HG02852 (cell line): ENCODE measurements at regions not wholly inside any gene's neighbourhood (a gene's known extent, or its start where the extent isn't known, plus 50 kb on each side); places are given as distances from the start of the nearest gene placed in this dataset.
"Not testable (repeated sequence)": the region's sequence is repeated elsewhere in the genome, so short reads cannot be mapped to it uniquely, and the experiment has no call there.

Experiments
- ATAC-seq: cut with Tn5 transposase; IDR thresholded peaks from one replicate; pipeline ENCODE4 v1.9.1; 2021; ENCODE audit warnings: mild to moderate bottlenecking, moderate library complexity; ENCODE audit not compliant: unreplicated experiment

DNA sequence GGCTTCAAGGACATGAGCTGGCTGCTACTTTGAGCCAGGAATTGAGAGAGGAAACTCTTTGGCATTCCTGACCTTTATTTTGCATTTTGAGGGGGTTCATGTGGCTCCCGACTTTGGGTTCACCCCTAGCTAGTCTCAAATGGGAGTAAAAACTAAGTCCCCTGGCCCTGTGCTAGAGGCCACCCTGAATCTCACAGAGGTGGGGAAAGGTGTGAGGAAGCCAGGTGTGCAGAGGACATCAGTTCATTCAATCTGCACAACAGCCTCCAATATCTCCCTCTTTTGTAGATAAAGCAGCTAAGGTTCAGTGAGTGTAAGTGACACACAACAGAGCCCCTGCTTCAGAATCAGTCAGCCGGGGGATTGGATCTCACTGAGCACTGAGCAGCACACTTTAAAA is 325.7 kb downstream of the DCDC2C start:
- no peak for ATAC-seq

DNA sequence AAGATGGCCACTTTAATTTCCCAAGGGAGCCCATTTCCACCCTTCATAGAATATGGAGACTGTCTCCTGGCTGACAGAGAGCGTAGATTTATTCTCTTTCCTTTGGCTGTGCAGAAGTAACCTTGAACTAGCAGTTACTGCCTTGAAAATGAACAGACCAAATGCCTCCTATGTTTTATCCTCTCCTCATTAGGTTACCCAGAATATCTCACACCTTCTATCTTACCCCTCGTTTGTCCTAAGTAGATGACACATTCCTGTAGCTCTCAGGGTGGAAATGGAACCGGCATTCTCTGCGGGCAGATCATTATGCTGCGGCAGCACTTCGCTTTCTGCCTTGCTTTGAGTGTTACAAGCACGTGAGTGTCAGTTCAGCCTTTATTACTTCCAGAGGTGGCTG is 336.5 kb downstream of the DCDC2C start:
- no peak for ATAC-seq

DNA sequence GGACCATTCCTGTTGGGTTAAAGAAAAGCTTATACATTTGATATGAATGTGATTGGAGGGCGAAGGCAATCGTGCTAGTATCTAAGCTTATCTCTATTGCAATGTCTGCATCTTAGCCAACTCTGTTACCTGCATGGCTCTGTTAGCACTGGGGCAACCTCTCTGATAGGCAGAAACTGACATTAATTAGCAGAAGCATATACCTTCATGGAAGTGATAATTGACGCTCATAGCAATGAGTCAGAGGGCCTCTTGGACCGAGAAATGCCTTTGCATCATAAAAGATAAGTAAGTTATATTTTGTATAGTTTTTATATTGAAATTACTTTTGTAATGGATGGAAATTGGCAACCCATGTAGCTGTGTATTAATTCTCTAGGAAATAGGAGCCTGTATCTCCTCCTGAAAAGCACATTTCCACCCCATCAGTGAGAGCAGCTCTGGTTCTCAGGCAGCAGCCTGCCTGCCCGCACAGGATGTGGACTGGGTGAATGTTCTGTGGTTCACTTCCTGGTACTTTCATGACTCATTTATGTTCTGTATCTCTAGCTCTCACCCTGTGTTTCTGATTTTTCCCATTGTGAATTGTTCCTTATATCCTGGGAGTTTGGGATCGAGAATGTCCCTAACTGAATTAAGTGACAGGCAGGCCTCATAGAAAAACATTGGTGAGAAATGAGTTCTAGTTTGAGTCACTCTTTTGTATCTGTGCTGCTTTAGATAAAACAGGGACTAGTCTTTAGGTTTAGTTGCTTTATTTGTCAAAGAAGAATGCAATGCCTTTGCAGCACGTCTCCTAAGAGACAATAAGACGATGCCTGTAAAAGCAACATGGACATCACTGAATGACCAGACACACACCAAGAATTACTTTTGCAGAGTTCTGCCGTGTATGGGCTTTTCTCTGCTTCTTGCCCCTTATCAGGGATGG is 344.9 kb downstream of the DCDC2C start:
- ATAC-seq = no peak

DNA sequence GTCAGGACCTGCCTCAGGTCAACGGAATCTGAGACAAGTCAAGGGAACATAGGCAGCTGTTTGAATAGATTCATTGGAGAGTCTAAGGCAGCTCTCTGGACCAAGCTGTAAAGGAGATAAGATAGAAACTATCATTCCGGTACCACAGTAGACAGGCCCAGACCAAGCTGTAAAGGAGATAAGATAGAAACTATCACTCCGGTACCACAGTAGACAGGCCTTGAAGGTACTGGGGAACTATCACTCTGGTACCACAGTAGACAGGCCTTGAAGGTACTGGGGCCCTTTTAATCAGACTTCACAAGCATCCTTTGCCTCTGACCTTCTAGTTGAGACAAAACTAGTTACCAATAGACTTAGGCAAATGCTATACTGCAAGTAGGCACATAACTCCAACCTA is 346.1 kb downstream of the DCDC2C start:
- no peak for ATAC-seq

DNA sequence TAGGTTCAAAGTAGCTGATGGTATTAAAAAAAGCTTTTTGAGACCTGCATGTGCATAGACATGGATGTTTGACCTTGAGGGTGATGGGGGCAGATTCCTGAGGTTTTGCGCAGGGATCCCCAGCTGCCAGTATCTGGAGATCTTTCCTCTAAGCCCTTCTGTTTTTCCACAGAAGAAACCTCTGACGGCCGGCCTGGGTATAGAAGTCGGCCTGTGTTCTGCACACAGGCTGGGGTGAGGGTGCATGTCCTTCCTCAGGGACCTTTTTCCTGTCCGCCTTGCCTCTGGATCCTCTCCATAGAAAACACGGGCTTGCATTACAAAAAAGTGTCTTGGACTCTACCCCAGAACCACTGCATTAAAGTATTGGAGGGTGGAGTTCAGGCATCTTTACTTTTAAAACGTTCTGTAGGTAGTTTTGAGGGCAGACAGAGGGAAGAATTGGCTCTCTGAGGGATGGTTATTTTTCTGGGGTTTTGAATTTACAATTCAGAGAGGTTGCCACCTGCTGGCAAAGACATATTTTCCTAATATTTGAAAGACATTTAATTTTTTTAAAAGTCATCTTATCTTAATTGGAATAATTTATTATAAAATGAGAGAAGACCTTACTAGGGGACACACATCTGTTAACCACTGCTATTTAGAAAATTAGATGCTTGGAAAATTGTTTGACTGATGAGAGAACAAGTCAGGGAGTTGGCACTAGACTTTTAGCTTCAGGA is 350.6 kb downstream of the DCDC2C start:
- ATAC-seq = no peak

DNA sequence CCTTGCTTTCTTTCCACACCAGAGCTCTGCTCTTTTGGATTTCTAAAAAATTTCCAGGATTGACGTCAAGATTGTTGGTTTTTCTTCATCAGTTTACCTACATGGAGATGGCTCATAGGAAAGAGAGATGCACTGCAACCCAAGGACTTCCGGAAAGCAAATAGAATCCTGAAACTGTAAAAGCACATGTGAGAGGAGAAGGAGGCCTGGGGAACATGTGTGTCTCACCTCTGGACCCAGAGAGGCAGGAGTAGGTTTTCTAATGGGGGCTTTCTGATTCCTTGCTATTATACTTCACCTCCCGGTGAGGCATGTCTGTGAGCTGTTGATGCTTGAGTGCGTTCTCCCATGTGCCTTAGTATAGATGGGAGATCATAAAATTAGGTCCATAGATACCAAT is 362.8 kb downstream of the DCDC2C start:
- ATAC-seq = no peak

DNA sequence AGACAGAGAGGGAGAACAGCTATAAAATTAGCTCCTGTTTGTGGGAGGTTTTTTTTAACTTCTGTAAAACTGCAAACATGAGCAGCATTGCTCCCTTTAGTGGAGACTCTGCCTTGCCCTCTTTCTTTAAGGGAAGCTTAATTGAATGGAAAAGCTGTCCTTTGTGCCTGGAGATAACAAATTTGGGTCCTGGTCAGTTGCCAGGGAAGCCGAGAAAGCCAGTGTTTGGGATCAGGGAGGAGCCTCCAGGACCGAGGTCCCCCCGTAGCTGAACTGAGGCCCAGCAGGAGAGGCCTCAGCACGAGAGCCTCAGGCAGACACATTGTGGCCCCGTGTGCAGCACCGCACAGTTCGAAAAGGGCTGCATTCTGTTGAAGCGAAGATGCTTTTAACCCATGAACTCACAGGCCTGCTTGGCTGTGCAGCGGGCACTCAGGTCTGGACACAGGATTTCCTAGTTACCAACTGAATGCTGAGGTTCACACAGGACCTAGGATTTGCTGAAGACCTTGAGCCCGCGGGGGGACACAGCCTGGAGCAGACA is 369.7 kb downstream of the DCDC2C start:
- ATAC-seq = no peak

DNA sequence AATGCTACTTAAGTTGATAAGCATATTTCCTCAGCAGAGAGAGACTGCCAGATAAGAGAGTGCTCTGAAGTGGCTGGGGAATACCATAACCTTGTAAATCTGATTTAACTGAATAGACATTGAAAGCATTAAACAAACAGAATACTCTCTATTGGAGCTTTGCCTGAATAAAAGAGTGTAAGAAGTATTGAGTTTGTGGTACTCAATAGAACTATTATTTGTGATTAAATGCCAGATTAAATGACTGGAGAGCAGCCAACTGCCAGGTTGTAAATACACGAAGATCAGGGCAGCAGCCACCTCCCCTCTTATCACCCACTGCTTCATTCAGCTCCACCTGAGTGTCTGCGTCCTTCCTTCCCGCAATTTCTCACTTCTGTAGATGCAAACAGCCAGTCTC is 373.6 kb downstream of the DCDC2C start:
- no peak for ATAC-seq

DNA sequence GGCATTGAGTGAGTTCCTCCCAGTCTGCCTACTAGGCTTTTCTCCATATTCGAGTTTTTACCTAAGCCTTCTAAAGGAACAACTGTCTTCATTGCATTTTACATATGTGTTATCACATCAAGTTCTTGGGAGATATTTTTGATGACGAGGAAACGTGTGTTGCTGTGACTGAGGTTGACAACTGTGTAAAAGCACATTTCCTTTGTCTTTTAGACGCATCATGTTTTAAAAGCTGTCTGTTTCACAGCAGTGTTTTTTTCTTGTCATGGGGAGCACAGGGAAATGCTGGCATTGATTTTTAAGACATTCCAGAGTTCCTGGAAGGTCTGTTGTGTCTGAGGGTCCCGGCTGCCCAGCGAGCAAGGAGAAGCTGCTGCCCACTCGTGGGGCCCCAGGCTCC is 381.8 kb downstream of the DCDC2C start:
- ATAC-seq = no peak

DNA sequence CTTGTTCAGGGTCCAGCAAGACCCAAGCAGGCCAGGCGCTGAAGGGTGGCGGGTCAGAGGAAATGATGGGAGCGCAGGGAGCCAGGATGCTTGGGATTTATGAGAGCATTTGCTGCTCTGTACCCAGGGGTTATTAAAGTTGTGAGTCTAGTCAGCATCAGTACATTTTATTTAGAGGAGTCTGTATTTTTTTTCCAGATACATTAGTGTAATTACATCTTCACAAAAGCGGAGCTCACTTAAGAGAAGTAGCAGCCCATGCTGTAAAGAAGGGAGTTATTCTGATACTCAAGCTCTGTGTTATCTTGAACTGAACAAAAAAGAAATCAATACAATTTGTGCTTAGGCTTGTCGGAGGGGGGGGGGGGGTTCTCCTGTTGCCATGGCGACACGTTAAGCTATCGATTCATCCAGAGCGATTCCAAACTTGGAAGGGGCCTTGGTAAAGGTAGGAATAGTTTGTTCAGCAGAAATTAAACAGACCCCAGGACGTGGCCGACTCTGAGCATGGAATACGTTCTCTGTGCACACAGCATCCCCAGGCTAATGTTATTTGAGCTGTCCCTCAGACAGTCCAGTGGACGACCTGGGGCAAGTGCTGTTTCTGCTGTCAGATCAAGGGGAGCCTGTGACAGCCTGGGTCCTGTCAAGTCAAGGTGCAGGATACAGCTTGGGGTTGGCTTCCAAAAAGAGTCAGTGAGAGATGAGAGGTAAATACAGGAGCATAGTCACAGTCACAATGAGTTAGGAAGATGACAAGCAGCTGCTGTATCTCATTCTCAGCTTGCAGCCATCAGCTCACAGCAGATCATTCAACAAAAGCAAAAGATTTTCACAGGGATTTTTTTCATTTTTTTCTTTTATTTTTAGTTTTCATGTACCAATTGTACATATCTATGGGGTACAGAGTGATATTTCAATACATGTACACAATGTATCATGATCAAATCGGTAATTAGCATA is 387.6 kb downstream of the DCDC2C start:
- ATAC-seq = no peak

DNA sequence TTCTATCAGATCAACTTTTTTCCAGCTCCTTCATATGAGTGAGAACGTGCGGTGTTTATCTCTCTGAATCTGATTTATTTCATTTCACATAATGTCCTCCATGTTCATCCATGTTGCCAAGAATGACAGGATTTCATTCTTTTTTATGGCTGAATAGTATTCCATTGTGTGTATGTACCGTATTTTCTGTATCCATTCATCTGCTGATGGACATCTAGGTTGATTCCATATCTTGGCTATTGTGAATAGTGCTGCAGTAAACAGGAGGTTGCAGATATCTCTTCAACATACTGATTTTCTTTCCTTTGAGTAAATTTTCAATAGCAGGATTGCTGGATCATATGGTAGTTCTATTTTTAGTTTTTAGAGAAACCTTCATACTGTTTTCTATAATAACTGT is 388.5 kb downstream of the DCDC2C start:
- ATAC-seq = no peak

DNA sequence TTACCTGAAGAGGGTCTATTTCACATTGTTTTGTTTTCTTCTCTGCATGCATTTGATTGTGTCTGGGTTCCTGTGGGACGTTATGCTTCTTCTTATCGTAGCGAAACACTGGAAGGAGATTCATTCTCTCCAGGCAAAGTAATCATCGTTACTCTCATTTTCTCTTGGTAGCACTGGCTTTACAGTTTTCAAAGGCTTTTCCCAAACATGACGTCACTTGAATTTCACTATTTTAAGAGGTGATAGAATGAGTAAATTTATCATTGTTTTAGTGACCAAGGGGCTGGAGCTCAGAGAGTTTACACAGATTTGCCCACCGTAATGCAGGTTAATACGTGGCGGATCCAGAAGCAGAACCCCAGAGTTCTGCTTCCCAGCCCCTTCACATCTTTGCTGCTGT is 391.4 kb downstream of the DCDC2C start:
- no peak for ATAC-seq

DNA sequence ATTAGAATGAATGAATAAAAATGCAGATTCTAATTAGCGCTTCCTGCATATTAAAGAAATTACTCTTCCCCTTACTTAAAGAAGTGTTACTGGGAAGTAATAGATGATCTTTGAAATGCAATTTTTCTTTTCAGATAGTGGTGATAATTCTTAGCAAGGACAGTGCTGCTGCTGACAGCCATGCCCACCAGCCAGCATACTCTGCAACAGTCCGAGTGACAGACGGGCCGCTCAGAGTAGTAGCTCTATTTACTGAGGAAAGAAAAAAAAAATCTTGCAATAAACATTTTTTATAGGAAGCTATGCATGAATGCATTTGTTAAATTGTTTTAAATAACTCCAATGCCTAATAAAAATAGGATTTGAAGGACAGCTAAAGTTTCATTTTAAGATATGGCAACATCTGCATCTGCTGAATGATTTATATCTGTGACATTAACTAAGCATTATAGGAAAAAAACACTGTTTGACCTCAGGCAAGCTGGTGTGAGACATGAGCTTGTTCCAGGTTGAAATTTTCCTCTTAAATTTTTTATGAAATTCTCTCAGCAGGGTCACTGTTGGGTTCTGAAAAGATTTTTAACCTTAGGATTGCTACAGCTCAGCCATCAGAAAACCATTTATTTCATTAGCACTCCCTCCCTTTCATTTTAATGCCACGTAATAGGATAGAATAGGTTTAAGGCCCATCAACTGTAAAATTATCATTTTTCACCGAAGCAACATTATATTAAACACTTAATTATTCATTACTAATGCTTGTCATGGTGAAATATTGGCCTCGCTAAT is 393.8 kb downstream of the DCDC2C start:
- no peak for ATAC-seq

DNA sequence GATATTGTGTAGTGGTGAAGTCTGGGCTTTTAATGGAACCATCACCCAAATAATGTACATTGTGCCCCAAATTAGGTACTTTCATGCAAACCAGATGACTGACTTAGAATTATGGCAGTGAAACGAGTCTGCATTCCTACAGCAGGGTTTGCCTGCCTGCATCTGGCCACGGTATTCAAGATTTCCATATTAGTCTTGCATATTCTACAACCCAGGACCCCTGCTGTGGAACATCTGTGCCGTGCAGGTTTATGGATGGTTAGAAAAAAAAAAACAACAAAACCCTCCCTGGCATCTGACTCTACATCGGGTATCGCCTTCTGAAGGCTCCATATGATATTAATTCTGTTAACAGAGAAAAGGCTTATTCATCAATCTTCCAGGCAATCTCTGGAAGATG is 394.8 kb downstream of the DCDC2C start:
- no peak for ATAC-seq

DNA sequence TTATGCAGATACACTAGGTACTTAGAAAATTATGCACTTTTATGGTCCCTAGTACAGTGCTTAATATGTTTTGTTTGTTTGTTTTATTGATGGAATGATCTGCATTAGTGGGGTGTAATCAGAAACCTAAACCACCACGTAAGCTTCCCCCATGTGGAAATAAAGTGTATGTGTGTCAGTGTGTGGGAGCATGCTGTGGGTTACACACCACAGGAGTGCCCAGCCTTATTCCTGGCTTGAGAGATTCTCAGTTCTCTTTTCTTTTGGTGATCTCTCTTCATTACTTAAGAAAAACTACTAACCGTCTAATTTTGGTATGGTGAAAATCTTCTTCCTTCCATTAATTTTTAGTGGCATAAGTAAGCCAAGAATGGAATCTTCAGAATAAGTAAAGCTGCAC is 398.6 kb downstream of the DCDC2C start:
- no peak for ATAC-seq

DNA sequence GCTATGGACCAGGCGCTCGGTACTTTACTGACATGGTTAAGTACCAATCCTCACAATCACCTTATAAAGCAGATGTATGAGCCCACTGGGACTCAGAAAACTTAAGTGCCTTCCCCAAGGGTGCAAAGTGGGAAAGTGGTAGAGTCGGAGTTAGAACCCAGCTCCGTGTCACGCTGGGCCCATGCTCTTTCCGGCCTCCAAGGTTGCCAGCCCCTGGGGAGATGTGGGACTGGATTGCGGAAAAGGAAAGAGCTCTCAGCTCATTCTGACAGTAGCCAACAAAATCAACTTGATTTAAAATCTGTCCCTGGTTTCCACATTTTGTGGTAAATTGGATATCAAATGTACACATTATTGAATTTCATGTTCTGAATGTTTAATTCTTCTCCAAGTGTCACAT is 403.8 kb downstream of the DCDC2C start:
- ATAC-seq = no peak

DNA sequence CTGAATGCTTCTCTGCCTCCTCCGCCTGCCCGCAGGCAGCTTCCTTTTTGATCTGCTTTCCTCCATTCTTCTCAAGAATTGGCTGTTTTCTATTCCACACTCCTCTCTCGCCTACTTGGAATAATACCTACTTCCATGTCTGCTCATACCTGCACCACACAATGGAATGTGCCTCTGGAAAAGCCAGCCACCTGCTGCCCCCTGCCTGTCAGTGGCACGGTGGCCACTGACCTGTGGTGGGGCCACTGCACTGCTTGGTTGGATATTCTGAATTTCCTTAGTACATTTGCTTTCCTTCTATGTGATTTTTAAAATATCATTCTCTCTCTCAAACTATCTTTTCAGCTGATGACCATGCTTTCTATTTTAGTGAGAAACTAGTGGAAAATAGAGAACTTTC is 406.9 kb downstream of the DCDC2C start:
- ATAC-seq = no peak

DNA sequence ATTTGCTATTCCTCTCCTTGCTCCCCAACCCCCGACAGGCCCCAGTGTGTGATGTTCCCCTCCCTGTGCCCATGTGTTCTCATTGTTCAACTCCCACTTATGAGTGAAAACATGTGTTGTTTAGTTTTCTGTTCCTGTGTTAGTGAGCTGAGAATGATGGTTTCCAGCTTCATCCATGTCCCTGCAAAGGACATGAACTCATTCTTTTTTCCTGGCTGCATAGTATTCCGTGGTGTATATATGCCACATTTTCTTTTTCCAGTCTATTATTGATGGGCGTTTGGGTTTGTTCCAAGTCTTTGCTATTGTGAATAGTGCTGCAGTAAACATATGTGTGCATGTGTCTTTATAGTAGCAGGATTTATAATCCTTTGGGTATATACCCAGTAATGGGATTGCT is 412.1 kb downstream of the DCDC2C start:
- ATAC-seq = not testable (repeated sequence)

DNA sequence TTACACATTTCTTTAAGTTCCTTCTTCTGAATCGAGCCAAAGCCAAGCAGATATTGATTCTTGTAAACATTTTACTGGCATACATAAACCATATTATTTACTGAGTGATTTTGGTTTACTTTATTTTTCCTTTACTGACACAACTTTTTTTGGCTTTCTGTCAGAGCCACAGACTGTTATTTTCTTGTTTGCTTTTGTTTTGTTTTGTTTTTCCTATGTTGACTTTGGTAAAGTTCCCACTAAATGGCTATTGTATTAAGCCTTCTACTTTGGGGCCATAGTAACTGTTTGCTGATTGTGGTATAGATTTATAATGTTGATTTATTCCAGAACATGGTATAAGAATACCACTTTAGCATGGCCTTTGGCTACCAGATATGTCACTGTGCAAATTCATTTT is 419.4 kb downstream of the DCDC2C start:
- no peak for ATAC-seq

DNA sequence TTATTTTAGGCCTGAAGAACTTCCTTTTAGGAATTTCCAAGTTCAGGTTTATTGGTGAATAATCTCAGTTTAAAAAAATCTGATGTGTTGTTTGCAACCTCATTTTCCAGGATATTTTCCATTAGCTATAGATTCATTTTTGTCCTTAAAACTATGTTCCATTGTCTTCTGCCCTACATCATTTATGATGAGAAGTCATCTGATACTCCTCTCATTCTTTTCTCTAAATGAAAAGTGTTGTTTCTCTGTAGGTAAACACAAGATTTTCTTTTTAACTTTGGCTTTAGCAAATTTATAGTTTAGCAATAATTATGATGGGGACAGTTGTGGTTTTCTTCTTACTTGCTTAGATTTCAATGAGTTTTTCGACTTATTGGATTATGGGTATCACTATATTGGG is 427.3 kb downstream of the DCDC2C start:
- ATAC-seq = no peak
